MM.1S (cell line): ENCODE measurements at regions not wholly inside any gene's neighbourhood (a gene's known extent, or its start where the extent isn't known, plus 50 kb on each side); places are given as distances from the start of the nearest gene placed in this dataset.

Experiments
- DNase-seq: peaks from one replicate; pipeline ENCODE4 v3.0.0-alpha.2; 2015
- H2AFZ ChIP-seq: fragments of 300-600 bp; sonication (generic); 2 replicates; pipeline ENCODE4 v1.6.0; 2016; ENCODE audit warnings: antibody characterized with exemption, low read length
- H3F3A ChIP-seq: fragments of 300-600 bp; sonication (generic); 2 replicates; pipeline ENCODE4 v1.6.1; 2016; ENCODE audit warnings: mild to moderate bottlenecking, antibody characterized with exemption, low read length, moderate library complexity, mixed read lengths; ENCODE audit not compliant: insufficient read depth
- H3K27ac ChIP-seq: fragments of 300-600 bp; sonication (generic); 2 replicates; pipeline ENCODE4 v1.5.1; 2016; ENCODE audit warnings: mild to moderate bottlenecking, low read length
- H3K27me3 ChIP-seq: fragments of 300-600 bp; sonication (generic); replicated peaks from 2 replicates; pipeline ENCODE4 v1.6.0; 2016; ENCODE audit warnings: low read length; ENCODE audit not compliant: insufficient read depth
- H3K36me3 ChIP-seq: fragments of 300-600 bp; sonication (generic); replicated peaks from 2 replicates; pipeline ENCODE4 v1.6.1; 2016; ENCODE audit warnings: mild to moderate bottlenecking, low read length, mixed read lengths; ENCODE audit not compliant: insufficient read depth
- H3K4me1 ChIP-seq: fragments of 300-600 bp; sonication (generic); 2 replicates; pipeline ENCODE4 v1.6.1; 2016; ENCODE audit warnings: low read length, mixed read lengths
- H3K4me2 ChIP-seq: fragments of 300-600 bp; sonication (generic); 2 replicates; pipeline ENCODE4 v1.6.0; 2016; ENCODE audit warnings: low read depth, low read length
- H3K4me3 ChIP-seq: fragments of 300-600 bp; sonication (generic); 2 replicates; pipeline ENCODE4 v1.5.1; 2016; ENCODE audit warnings: low read length, mixed read lengths
- H3K79me2 ChIP-seq: fragments of 300-600 bp; sonication (generic); 2 replicates; pipeline ENCODE4 v1.6.1; 2016; ENCODE audit warnings: mixed run types, low read length, mixed read lengths
- H3K9ac ChIP-seq: fragments of 300-600 bp; sonication (generic); 2 replicates; pipeline ENCODE4 v1.6.1; 2016; ENCODE audit warnings: low read length, mixed read lengths
- H3K9me2 ChIP-seq: fragments of 300-600 bp; sonication (generic); replicated peaks from 2 replicates; pipeline ENCODE4 v1.6.1; 2016; ENCODE audit warnings: mild to moderate bottlenecking, low read length, mixed read lengths; ENCODE audit not compliant: insufficient read depth
- H3K9me3 ChIP-seq: fragments of 300-600 bp; sonication (generic); replicated peaks from 2 replicates; pipeline ENCODE4 v1.6.1; 2016; ENCODE audit warnings: mild to moderate bottlenecking, low read length, mixed read lengths; ENCODE audit not compliant: insufficient read depth
- H4K20me1 ChIP-seq: fragments of 300-600 bp; sonication (generic); 2 replicates; pipeline ENCODE4 v1.6.1; 2016; ENCODE audit warnings: mild to moderate bottlenecking, low read length, moderate library complexity, mixed read lengths; ENCODE audit not compliant: insufficient read depth
- EZH2 ChIP-seq: fragments of 300-600 bp; sonication (generic); optimal IDR thresholded peaks from 2 replicates; pipeline ENCODE3; 2017; ENCODE audit warnings: low read depth, mild to moderate bottlenecking, antibody characterized with exemption, low read length, mixed read lengths
- EZH2phosphoT487 ChIP-seq: fragments of 300-600 bp; sonication (generic); IDR thresholded peaks from 2 replicates; pipeline ENCODE4 v1.6.1; 2018; ENCODE audit warnings: antibody characterized with exemption, low read length
- TF ChIP-seq, protein P1 (sequence below): fragments of 300-600 bp; sonication (generic); IDR thresholded peaks from 2 replicates; pipeline ENCODE4 v1.5.1; 2016; ENCODE audit warnings: antibody characterized with exemption, low read length, mixed read lengths

DNA sequence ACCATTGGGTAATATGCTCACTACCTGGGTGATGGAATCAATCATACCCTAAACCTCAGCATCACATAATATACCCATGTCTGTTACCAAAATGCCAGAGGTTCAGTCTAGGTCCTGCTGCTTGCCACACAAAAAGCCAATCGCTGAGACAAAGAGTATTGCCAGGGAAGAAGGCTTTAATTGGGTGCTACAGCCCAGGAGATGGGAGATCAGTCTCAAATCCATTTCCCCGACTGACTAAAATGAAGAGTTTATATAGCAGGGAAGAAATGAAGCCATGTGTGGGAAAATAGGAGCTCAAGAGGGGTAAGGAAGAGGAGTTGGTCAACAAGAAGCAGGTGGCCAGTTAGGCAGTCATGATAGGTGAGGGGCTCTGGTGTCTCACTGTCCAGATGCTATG is 149.6 kb downstream of the QRSL1 start:
- DNase-seq, result no peak
- Histone ChIP-seq H3F3A (no peaks in the 10 kb centered on the region), H3K36me3 (no peaks in the 10 kb centered on the region), H3K4me1 (no peaks in the 10 kb centered on the region), H3K79me2 (no peaks in the 10 kb centered on the region), H3K9me3 (no peaks in the 10 kb centered on the region), H3K27me3 (no peaks in the 10 kb centered on the region), H3K9ac (no peak overlapping the region), H3K4me3 (no peak overlapping the region), H4K20me1 (no peaks in the 10 kb centered on the region), H2AFZ (no peak overlapping the region), H3K4me2 (no peak overlapping the region), H3K9me2 (no peaks in the 10 kb centered on the region), H3K27ac (no peak overlapping the region)
- no peak for TF ChIP-seq EZH2phosphoT487
- TF ChIP-seq, protein P1, sequence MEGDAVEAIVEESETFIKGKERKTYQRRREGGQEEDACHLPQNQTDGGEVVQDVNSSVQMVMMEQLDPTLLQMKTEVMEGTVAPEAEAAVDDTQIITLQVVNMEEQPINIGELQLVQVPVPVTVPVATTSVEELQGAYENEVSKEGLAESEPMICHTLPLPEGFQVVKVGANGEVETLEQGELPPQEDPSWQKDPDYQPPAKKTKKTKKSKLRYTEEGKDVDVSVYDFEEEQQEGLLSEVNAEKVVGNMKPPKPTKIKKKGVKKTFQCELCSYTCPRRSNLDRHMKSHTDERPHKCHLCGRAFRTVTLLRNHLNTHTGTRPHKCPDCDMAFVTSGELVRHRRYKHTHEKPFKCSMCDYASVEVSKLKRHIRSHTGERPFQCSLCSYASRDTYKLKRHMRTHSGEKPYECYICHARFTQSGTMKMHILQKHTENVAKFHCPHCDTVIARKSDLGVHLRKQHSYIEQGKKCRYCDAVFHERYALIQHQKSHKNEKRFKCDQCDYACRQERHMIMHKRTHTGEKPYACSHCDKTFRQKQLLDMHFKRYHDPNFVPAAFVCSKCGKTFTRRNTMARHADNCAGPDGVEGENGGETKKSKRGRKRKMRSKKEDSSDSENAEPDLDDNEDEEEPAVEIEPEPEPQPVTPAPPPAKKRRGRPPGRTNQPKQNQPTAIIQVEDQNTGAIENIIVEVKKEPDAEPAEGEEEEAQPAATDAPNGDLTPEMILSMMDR, result no peak
- no peak for TF ChIP-seq EZH2

DNA sequence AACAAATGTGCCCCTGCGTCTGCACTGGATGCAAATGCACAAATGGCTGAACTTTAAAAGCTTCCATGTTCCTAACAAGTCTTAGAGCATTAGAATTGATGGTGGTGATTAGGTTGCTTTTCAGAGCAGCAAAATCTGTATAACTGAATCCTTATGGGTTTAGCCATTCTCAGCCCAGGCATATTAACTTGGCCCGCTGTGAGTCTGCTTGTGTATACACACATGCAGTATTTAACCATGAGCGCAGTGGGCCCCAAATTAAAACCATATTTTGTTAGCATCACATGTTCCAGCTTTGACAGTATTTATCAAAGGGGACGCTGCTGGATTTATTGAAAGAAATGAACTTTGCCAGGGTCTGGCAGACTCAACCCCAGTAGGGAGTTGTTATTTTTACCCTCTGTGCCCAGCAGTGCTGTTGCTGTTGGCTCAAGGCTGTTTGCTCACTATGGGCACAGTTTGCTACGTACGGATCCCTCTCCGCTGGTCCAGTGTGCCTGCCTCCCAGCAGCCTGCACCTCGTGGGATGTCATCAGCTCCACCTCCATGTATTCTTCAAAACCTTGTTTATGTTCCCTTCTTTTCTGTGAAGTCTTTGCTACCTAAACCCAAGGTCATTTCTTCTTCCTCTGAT is 144.7 kb downstream of the QRSL1 start:
- H3K27ac ChIP-seq, result no peak overlapping the region
- no peaks in the 10 kb centered on the region for H3K9me2 ChIP-seq
- H3K27me3 ChIP-seq, result no peaks in the 10 kb centered on the region
- no peaks in the 10 kb centered on the region for H3F3A ChIP-seq
- H3K36me3 ChIP-seq, result no peaks in the 10 kb centered on the region
- H3K4me2 ChIP-seq, result no peak overlapping the region
- no peak overlapping the region for H3K4me3 ChIP-seq
- no peak overlapping the region for H3K9ac ChIP-seq
- no peaks in the 10 kb centered on the region for H3K79me2 ChIP-seq
- no peak for TF ChIP-seq EZH2
- TF ChIP-seq EZH2phosphoT487, result no peak
- TF ChIP-seq, protein P1, result no peak
- no peak for DNase-seq
- H3K9me3 ChIP-seq, result no peaks in the 10 kb centered on the region
- H2AFZ ChIP-seq, result no peak overlapping the region
- H3K4me1 ChIP-seq, result no peaks in the 10 kb centered on the region
- no peaks in the 10 kb centered on the region for H4K20me1 ChIP-seq

DNA sequence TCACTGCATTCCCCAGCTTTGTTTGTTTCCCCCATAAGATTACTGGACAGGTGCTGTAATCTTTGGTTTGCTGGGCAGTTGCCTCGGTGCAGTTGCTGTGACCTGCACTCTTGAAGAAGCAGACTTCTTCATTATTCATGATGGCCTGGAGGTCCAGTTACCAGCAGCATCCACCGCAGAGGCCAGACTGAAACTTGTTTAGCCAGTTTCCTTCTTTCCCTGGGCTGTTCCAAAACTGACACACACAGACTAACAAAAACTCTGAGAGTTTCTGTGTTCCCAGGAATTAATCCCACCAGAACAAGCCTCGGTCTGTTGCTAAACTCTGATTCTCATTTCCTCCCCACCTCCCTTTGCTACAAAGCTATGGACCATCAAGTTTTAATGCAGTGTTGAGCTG is 144.1 kb downstream of the QRSL1 start:
- no peaks in the 10 kb centered on the region for H3K4me1 ChIP-seq
- DNase-seq, result no peak
- no peaks in the 10 kb centered on the region for H3K9me2 ChIP-seq
- no peak overlapping the region for H3K27ac ChIP-seq
- H4K20me1 ChIP-seq, result no peaks in the 10 kb centered on the region
- H3K4me2 ChIP-seq, result no peak overlapping the region
- no peaks in the 10 kb centered on the region for H3K79me2 ChIP-seq
- no peak overlapping the region for H2AFZ ChIP-seq
- H3K9me3 ChIP-seq, result no peaks in the 10 kb centered on the region
- no peaks in the 10 kb centered on the region for H3F3A ChIP-seq
- H3K4me3 ChIP-seq, result no peak overlapping the region
- TF ChIP-seq EZH2phosphoT487 (no peak), EZH2 (no peak)
- TF ChIP-seq, protein P1, result no peak
- H3K36me3 ChIP-seq, result no peaks in the 10 kb centered on the region
- H3K9ac ChIP-seq, result no peak overlapping the region
- H3K27me3 ChIP-seq, result no peaks in the 10 kb centered on the region
